ENCODE measurements at regions not wholly inside any gene's neighbourhood (a gene's known extent, or its start where the extent isn't known, plus 50 kb on each side); places are given as distances from the start of the nearest gene placed in this dataset.

GRCh38 chr9:95666785-95667155 is 150.0 kb upstream of the PTCH1 start:
- H3K27ac ChIP-seq: no peak overlapping the region
- H3K27me3 ChIP-seq (ENCODE audit: insufficient read depth in 3 of 3, low read length in 2 of 3): peaks cover 0 to 5% (median 0%) of the 10 kb centered on the region in 3 donors
- ATAC-seq: no peak
- DNase-seq: no peak
- no peaks in the 10 kb centered on the region for H3K9me3 ChIP-seq
- 40 to 43% (median 41%) methylated on average over 4 of the region's 4 CpGs for WGBS, 3 donors
- intact Hi-C loops (cut with DNase I): no loop called here
- H3K4me3 ChIP-seq: no peak overlapping the region
- no peaks in the 10 kb centered on the region for H3K36me3 ChIP-seq (ENCODE audit: insufficient read depth in 1 of 2, low read depth in 1 of 2)
- no peak for TF ChIP-seq CTCF (IDR thresholded peaks at IDR 0.05)
- no peaks in the 10 kb centered on the region for H3K4me1 ChIP-seq

- TF ChIP-seq CTCF (IDR thresholded peaks at IDR 0.05): no peak
- Histone ChIP-seq H3K4me1 (no peaks in the 10 kb centered on the region), H3K27ac (no peak overlapping the region), H3K9me3 (no peaks in the 10 kb centered on the region), H3K36me3 (ENCODE audit: insufficient read depth in 1 of 2, low read depth in 1 of 2) (no peaks in the 10 kb centered on the region), H3K4me3 (no peak overlapping the region), H3K27me3 (ENCODE audit: insufficient read depth in 3 of 3, low read length in 2 of 3) (peaks cover 0 to 5% (median 0%) of the 10 kb centered on the region in 3 donors)
- 63 to 70% (median 67%) methylated on average over 13 of the region's 13 CpGs for WGBS, 3 donors
- ATAC-seq: no peak
- intact Hi-C loops (cut with DNase I): no loop called here
- DNase-seq: no peak
Measured at GRCh38 chr9:95666096-95666784, 149.5 kb upstream of the PTCH1 start.

- Histone ChIP-seq H3K27ac (no peak overlapping the region), H3K9me3 (no peaks in the 10 kb centered on the region), H3K4me3 (no peak overlapping the region), H3K4me1 (no peaks in the 10 kb centered on the region), H3K36me3 (ENCODE audit: insufficient read depth in 1 of 2, low read depth in 1 of 2) (no peaks in the 10 kb centered on the region), H3K27me3 (ENCODE audit: insufficient read depth in 3 of 3, low read length in 2 of 3) (no peaks in the 10 kb centered on the region)
- 42 to 56% (median 47%) methylated on average over 2 of the region's 2 CpGs for whole genome bisulfite sequencing, 3 donors
- DNase-seq (no peak), ATAC-seq (no peak)
- TF ChIP-seq CTCF (IDR thresholded peaks at IDR 0.05): no peak
- intact Hi-C loops (cut with DNase I): no loop called here
Measured at GRCh38 chr9:95653246-95653645, 136.5 kb upstream of the PTCH1 start.

- H3K27ac ChIP-seq: no peak overlapping the region
- intact Hi-C loops (cut with DNase I): no loop called here
- ATAC-seq: no peak
Measured at GRCh38 chr9:95650720-95651119, 133.9 kb upstream of the PTCH1 start.

More at GRCh38 chr9:95650720-95651119, 133.9 kb upstream of the PTCH1 start:
- 73 to 80% (median 78%) methylated on average over 3 of the region's 3 CpGs for WGBS, 3 donors
- H3K4me1 ChIP-seq: no peaks in the 10 kb centered on the region
- H3K27me3 ChIP-seq (ENCODE audit: insufficient read depth in 3 of 3, low read length in 2 of 3): no peaks in the 10 kb centered on the region
- H3K4me3 ChIP-seq: no peak overlapping the region
- no peaks in the 10 kb centered on the region for H3K36me3 ChIP-seq (ENCODE audit: insufficient read depth in 1 of 2, low read depth in 1 of 2)
- TF ChIP-seq CTCF (IDR thresholded peaks at IDR 0.05): no peak
- H3K9me3 ChIP-seq: no peaks in the 10 kb centered on the region
- no peak for DNase-seq
